GM12891 (cell line): ENCODE measurements at regions not wholly inside any gene's neighbourhood (a gene's known extent, or its start where the extent isn't known, plus 50 kb on each side); places are given as distances from the start of the nearest gene placed in this dataset.

Experiments
- PAX5 ChIP-seq: IDR thresholded peaks from 2 replicates; pipeline ENCODE4 v1.6.1; 2011; ENCODE audit warnings: low read length, moderate library complexity, mild to moderate bottlenecking; ENCODE audit not compliant: insufficient read depth, severe bottlenecking
- POLR2A ChIP-seq: IDR thresholded peaks from 2 replicates; pipeline ENCODE4 v1.6.1; 2011; ENCODE audit warnings: low read depth, low read length, control low read depth
- POLR2AphosphoS5 ChIP-seq: IDR thresholded peaks from 2 replicates; pipeline ENCODE4 v1.6.1; 2011; ENCODE audit warnings: low read depth, low read length, control low read depth
- POU2F2 ChIP-seq: IDR thresholded peaks from 2 replicates; pipeline ENCODE4 v1.6.1; 2011; ENCODE audit warnings: low read depth, mild to moderate bottlenecking, control low read depth, low read length, moderate library complexity
- SPI1 ChIP-seq: IDR thresholded peaks from 2 replicates; pipeline ENCODE4 v1.6.1; 2011; ENCODE audit warnings: low read depth, low read length, control low read depth
- TAF1 ChIP-seq: IDR thresholded peaks from 2 replicates; pipeline ENCODE4 v1.6.1; 2011; ENCODE audit warnings: low read depth, low read length, control low read depth

- TF ChIP-seq POLR2A (no peak), TAF1 (no peak), POLR2AphosphoS5 (no peak), SPI1 (no peak), PAX5 (no peak), POU2F2 (no peak)
Observed at GRCh38 chr11:26144911-26145310, 187.0 kb upstream of the ANO3 start.
